IPS-15b (cell line): ENCODE measurements at regions not wholly inside any gene's neighbourhood (a gene's known extent, or its start where the extent isn't known, plus 50 kb on each side); places are given as distances from the start of the nearest gene placed in this dataset.

Experiments used
- H3K27me3 ChIP-seq: one replicate; pipeline ENCODE4 v1.6.1; 2013; ENCODE audit warnings: low read length; ENCODE audit not compliant: control insufficient read depth, insufficient read depth
- H3K36me3 ChIP-seq: one replicate; pipeline ENCODE4 v1.6.1; 2013; ENCODE audit warnings: low read length; ENCODE audit not compliant: control insufficient read depth, insufficient read depth
- H3K4me1 ChIP-seq: one replicate; pipeline ENCODE4 v1.6.1; 2013; ENCODE audit warnings: mild to moderate bottlenecking, low read length; ENCODE audit not compliant: control insufficient read depth, insufficient read depth
- H3K4me3 ChIP-seq: one replicate; pipeline ENCODE4 v1.5.1; 2013; ENCODE audit warnings: low read depth, low read length
- H3K9ac ChIP-seq: one replicate; pipeline ENCODE4 v1.6.1; 2013; ENCODE audit warnings: low read depth, mild to moderate bottlenecking, low read length
- H3K9me3 ChIP-seq: one replicate; pipeline ENCODE4 v1.6.1; 2013; ENCODE audit warnings: mild to moderate bottlenecking, low read length; ENCODE audit not compliant: control insufficient read depth, insufficient read depth

DNA sequence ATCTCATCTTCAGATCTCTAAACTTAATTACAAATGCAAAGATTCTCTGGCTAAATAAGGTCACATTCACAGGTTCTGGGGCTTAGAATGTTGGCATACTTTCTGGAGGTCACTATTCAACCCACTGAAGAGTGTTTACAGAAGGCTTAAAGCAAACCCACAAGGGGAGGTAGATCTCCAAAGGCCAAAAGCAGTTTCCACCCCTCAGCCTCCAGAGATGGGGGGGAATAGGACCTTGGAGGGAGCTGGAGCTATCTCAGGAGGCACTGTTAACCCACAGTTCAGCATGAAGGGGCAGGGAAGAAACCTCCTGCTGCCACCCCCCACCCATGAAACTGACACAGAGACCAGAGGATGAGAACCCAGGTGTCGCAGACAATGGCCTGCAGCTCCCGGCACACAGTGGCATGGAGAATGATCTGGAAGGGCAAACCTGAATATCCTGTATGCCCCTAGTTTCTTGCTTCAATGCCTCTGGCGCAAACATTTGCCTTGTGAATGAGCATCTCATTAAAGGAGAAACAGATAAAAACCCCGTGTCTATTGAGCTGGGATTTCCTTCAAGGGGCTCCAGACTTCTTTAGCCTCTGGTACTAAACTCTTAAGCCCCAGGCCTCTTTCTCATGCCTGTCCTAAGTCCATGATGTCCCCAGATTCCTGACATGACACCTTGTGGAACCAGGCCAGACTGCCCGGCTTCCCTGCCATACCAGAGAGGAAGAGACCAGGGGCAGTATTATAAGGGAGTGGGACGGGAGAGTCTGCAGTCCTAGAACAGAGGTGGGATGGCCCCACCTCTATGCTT is 103.1 kb upstream of the CDH5 start:
- H3K9ac ChIP-seq, result no peak overlapping the region

DNA sequence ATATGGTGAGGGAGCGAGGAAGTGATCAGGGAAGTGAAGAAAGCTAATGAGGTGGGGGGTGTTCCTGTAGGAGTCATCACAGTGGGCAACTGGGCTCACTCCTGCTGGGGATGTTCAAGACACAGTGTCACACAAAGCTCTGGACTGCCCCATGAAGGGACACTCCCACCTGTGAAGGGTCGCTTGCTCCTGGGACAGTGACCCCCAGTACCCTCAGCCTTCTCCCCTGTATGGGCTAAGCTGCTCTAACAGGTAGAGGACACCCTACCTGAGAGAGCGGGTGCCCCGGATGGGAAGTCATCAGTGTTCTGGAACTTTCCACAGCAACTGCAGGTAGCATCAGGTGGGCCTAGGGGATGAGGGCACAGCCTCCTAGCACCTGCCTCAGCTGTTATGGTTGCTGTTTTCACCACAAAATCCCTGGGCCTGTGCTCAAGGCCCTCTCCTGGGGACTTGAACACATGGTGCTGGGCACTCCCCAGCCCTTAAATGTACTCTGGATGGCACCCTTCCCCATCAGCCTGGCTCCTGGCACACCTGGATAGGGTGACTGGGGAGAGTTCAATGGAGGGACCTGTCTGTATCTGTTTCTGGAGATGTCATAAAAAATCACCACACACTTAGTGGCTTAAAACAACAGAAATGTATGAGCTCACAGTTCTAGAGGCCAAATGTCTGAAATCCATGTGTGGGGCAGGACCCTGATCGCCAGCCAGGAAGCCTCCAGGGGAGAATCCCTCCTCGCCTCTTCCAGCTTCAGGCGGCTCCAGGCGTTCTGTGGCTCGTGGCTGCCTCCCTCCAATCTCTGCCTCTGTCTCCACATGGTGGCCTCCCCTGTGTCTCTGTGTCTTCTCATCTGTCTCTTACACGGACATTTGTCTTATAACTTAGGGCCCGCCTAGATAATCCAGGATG is 104.0 kb upstream of the CDH5 start:
- Histone ChIP-seq H3K4me3 (no peak overlapping the region), H3K4me1 (no peaks in the 10 kb centered on the region), H3K27me3 (peaks cover 3% of the 10 kb centered on the region), H3K9ac (no peak overlapping the region), H3K36me3 (no peaks in the 10 kb centered on the region), H3K9me3 (no peaks in the 10 kb centered on the region)

More for the DNA sequence above, 103.1 kb upstream of the CDH5 start:
- Histone ChIP-seq H3K9me3 (no peaks in the 10 kb centered on the region), H3K4me3 (no peak overlapping the region), H3K4me1 (no peaks in the 10 kb centered on the region), H3K36me3 (no peaks in the 10 kb centered on the region), H3K27me3 (peaks cover 3% of the 10 kb centered on the region)

DNA sequence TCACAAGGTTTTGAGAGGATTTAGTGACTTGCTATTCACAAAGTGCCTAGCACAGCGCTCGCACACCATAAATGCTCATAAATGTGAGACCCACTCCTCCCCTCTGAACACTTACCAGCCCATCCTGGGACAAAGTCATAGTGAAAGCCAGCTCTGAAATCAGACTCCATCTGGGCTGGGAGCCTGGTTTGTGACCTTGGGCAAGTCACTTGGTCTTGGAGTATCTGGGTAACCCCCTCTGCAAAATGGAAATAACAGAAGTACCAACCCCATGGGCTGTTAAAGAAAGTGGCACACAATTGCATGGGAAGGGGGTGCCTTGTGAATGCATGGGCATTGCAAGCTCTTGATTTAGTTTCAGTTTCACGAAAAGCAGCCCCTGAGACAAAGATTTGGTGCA is 104.7 kb upstream of the CDH5 start:
- no peaks in the 10 kb centered on the region for H3K4me1 ChIP-seq
- no peak overlapping the region for H3K4me3 ChIP-seq
- no peak overlapping the region for H3K9ac ChIP-seq
- no peaks in the 10 kb centered on the region for H3K9me3 ChIP-seq
- H3K36me3 ChIP-seq, result no peaks in the 10 kb centered on the region
- no peaks in the 10 kb centered on the region for H3K27me3 ChIP-seq

GRCh38 chr16:66260522-66261254 is 105.8 kb upstream of the CDH5 start:
- Histone ChIP-seq H3K4me3 (no peak overlapping the region), H3K9me3 (no peaks in the 10 kb centered on the region), H3K9ac (no peak overlapping the region), H3K4me1 (no peaks in the 10 kb centered on the region), H3K27me3 (no peaks in the 10 kb centered on the region), H3K36me3 (no peaks in the 10 kb centered on the region)

DNA sequence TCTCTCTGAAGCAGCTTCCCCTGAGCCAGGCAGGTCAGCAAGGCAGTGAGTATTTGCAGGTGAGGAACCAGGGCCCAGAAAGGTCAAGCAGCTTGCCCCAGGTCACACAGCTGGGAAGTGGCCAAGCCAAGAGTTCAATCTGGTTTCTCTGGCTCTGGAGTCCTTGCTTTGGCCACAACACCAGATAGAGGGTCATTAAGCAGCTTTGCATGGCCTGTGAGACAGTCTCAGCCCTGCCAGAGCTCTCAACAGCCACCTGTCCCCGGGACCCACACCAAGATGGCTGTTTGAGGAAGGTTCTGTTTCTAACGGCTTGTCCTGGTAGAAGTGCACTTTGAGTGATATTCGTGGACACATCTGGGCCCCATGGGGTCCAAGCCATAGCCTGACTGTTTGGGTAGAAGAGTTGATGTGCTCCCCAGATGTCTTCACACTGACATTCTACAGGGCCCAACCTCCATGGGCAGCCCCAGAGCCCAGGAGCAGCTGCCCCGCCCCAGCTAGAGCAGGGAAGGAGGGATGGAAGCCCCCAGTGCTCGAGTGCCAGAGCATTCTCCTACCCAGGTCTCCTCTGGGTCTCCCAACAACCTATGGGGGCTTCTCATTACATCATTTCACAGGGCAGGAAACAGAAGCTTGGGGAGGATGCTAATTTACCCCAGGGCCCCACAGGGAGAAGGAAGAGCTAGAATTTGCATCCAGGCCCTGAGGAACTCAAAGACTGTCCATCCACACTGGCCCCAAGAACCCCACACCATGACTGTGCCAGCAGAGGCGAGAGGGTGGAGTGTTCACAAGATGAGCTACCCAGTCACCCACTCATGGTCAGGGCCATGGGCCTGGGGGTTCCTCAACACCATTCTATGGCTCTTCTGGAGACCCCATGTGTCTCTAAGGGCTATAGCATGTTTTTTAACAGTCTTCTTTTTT is 107.3 kb upstream of the CDH5 start:
- no peak overlapping the region for H3K4me3 ChIP-seq
- no peaks in the 10 kb centered on the region for H3K36me3 ChIP-seq
- H3K27me3 ChIP-seq, result no peaks in the 10 kb centered on the region
- H3K4me1 ChIP-seq, result no peaks in the 10 kb centered on the region
- no peak overlapping the region for H3K9ac ChIP-seq
- H3K9me3 ChIP-seq, result no peaks in the 10 kb centered on the region

GRCh38 chr16:66256919-66257318 is 109.6 kb upstream of the CDH5 start:
- H3K9ac ChIP-seq, result no peak overlapping the region
- H3K36me3 ChIP-seq, result no peaks in the 10 kb centered on the region
- no peak overlapping the region for H3K4me3 ChIP-seq
- no peaks in the 10 kb centered on the region for H3K9me3 ChIP-seq
- no peaks in the 10 kb centered on the region for H3K4me1 ChIP-seq
- H3K27me3 ChIP-seq, result no peaks in the 10 kb centered on the region

DNA sequence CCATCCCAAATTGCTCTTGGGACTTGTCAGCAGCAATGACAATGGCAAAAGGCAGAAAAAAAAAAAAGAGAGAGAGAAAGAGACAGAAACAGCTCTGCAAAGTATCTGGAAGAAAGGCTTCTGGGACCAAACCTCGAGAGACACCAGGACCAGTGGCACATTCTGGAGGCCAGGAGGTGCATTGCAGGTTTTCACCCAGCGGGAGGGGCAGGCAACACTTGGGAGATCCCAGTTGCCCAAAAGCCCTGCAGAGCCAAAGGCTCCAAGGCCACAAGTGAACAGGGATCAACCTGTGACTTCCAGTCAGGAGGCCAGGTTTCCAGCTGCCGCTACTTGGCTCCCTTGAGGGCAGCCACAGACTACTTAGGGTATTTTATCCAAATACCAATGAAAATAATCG is 110.8 kb upstream of the CDH5 start:
- Histone ChIP-seq H3K4me3 (no peak overlapping the region), H3K9ac (no peak overlapping the region), H3K4me1 (no peaks in the 10 kb centered on the region), H3K27me3 (no peaks in the 10 kb centered on the region), H3K9me3 (no peaks in the 10 kb centered on the region), H3K36me3 (no peaks in the 10 kb centered on the region)

DNA sequence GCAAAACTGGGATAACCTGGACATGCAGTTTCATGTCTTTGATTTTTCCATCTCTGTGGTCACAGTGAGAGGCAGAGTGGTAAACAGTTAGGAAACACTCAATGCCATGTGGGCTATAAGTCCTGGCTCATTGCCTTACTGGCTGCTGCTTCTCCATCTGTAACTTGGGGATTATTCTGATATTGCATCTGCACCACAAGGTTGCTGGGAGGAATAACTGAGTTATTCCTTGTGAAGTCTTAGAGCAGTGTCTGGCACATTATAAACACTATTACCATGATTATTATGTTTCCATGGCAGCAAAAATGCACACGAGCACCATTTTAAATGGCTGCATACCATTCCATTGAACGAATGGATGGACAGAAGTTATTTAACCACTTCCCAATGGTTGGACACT is 111.7 kb upstream of the CDH5 start:
- no peak overlapping the region for H3K9ac ChIP-seq
- H3K4me1 ChIP-seq, result no peaks in the 10 kb centered on the region
- H3K27me3 ChIP-seq, result no peaks in the 10 kb centered on the region
- H3K9me3 ChIP-seq, result no peaks in the 10 kb centered on the region
- H3K4me3 ChIP-seq, result no peak overlapping the region
- no peaks in the 10 kb centered on the region for H3K36me3 ChIP-seq

DNA sequence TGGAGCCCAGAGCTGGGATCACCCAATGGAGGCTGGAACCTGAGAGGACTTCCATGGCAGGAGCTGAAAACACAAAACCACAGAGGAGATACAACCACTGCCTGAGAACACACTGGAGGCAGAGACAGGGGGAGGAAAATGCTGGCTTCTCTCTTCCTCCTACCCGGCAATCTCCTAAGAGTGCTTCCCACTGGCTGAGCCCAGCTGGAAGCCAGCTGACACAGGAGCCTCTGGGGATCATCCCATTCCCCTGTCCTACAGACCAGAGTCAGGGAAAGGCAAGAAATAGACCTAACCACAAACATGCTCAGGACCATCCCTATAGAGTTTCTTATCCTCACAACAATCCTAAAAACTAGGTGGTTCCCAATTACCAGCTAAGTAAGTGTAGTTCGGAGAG is 112.4 kb upstream of the CDH5 start:
- Histone ChIP-seq H3K9me3 (no peaks in the 10 kb centered on the region), H3K36me3 (no peaks in the 10 kb centered on the region), H3K4me1 (no peaks in the 10 kb centered on the region), H3K9ac (no peak overlapping the region), H3K4me3 (no peak overlapping the region), H3K27me3 (no peaks in the 10 kb centered on the region)

DNA sequence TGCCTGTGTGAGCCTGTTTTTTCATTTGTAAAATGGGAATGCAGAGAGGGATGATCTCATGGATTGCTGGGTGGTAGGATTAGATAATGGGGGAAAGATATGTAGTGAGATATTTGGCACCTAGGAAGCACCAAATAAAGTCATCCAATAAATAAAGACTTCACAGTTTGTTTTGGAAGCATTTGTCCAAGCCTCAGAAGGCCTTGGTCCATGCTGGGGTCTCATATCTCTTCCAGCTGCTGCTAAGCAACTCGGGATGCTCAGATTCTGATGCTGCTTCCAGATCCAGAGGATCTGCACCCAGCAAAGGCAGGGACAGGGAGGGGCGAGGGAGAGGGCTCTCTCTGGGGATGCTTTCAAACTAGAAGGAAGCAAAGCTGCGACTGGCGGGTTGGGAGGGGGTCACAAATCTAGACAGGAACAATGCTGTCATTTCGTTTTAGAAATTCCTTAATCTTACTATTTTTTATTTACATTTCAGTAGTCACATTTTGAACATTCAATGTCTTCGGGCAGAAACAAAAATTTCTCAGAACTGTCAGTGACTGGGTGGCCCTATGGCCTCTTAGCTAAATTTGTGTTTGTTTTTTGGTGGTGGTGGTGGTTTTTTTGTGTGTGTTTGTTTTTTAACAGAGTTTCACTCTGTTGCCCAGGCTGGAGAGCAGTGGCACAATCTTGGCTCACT is 114.9 kb upstream of the CDH5 start:
- no peaks in the 10 kb centered on the region for H3K4me1 ChIP-seq
- no peak overlapping the region for H3K9ac ChIP-seq
- H3K36me3 ChIP-seq, result no peaks in the 10 kb centered on the region
- H3K4me3 ChIP-seq, result no peak overlapping the region
- no peaks in the 10 kb centered on the region for H3K27me3 ChIP-seq
- H3K9me3 ChIP-seq, result no peaks in the 10 kb centered on the region
